ENCODE measurements at regions not wholly inside any gene's neighbourhood (a gene's known extent, or its start where the extent isn't known, plus 50 kb on each side); places are given as distances from the start of the nearest gene placed in this dataset.
A peak's percentile ranks its signal among the peaks of the same experiment; 100 is the strongest.

DNA sequence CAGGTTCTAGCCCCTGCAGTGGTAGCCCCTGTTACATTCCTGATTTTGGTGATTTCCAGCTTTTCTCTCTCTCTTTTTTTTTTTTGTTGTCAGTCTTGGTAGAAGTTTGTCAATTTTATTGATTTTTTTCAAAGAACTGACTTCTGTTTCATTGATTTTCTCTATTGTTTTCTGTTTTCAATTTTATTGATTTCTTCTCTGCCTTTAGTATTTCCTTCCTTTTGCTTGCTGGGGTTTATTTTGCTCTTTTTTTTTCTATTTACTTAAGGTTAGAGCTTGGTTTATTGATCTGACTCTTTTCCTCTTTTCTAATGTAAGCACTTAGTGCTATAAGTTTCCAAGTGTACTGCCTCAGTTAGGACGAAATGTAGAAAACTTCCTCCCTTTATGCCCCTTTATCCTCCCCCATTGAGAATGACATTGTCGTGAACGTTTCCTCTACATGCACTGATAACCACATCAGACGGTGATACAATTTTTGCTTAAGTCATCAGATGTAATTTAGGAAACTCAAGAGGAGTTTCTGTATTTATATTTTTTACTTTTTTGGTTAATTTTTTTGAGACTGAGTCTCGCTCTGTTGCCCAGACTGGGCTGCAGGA, 81.1 kb upstream of the HS6ST1 start:
- H3K4me2 ChIP-seq: peak overlapping the region; percentile 45
- peaks cover 47% of the 10 kb centered on the region for H3K4me1 ChIP-seq
- no peak for TF ChIP-seq Cebpa-rat (IDR thresholded peaks at IDR 0.05)
- no peak overlapping the region for H3K9ac ChIP-seq
- no peaks in the 10 kb centered on the region for H3K27me3 ChIP-seq
- no peak overlapping the region for H3K4me3 ChIP-seq
- H3K27ac ChIP-seq: no peak overlapping the region
- no peaks in the 10 kb centered on the region for H4K20me1 ChIP-seq
- no peaks in the 10 kb centered on the region for H3K9me3 ChIP-seq
- H3K36me3 ChIP-seq: no peaks in the 10 kb centered on the region

- H3K27me3 ChIP-seq: no peaks in the 10 kb centered on the region
- H3K4me1 ChIP-seq: peaks cover 28% of the 10 kb centered on the region
- H3K9me3 ChIP-seq: no peaks in the 10 kb centered on the region
- no peaks in the 10 kb centered on the region for H4K20me1 ChIP-seq
- H3K4me3 ChIP-seq: no peak overlapping the region
- H3K36me3 ChIP-seq: no peaks in the 10 kb centered on the region
- TF ChIP-seq Cebpa-rat (IDR thresholded peaks at IDR 0.05): no peak
- H3K4me2 ChIP-seq: no peak overlapping the region
- H3K27ac ChIP-seq: no peak overlapping the region
- no peak overlapping the region for H3K9ac ChIP-seq
These were observed 83.0 kb upstream of the HS6ST1 start for GRCh38 chr2:128401680-128402079.

DNA sequence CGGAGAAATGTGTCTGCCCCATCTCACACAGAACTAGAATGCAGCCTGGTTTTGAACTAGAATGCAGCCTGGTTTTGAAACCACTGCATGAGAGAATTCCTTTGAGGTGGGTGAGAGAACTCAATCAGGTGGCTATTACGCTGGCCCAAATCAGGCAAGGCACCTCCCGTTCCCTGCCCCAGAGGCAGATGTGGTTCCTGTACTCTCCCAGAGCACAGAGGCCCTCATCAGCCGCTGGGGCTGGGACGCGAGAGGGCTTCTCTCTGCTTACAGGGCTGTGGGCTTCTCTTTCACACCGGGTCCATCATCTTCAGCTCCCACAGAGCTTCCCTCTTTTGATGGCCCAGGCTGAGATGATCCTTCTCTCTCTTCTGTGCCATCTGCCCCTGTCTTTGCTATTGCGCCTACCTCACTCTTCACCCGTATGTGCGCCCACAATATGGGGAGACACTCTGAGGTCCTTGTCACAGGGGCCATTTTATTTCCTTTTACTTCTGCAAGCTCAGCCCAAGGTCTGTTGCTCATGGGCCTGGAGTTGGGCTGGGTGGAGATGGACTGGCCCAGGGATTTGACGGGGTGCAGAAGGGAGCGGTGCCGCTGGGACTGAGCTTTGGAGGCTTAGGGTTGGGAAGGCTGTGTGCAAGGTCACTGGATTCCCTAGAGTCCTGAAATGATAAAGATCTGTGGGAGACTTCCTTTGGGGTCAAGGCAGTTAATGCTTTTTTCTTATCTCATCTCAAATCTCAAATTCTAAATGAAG, 84.4 kb upstream of the HS6ST1 start:
- TF ChIP-seq Cebpa-rat (IDR thresholded peaks at IDR 0.05): no peak
- Histone ChIP-seq H3K4me1 (peaks cover 18% of the 10 kb centered on the region), H3K4me3 (no peak overlapping the region), H3K36me3 (no peaks in the 10 kb centered on the region), H4K20me1 (no peaks in the 10 kb centered on the region), H3K4me2 (no peak overlapping the region), H3K9ac (no peak overlapping the region), H3K27me3 (no peaks in the 10 kb centered on the region), H3K27ac (no peak overlapping the region), H3K9me3 (no peaks in the 10 kb centered on the region)

DNA sequence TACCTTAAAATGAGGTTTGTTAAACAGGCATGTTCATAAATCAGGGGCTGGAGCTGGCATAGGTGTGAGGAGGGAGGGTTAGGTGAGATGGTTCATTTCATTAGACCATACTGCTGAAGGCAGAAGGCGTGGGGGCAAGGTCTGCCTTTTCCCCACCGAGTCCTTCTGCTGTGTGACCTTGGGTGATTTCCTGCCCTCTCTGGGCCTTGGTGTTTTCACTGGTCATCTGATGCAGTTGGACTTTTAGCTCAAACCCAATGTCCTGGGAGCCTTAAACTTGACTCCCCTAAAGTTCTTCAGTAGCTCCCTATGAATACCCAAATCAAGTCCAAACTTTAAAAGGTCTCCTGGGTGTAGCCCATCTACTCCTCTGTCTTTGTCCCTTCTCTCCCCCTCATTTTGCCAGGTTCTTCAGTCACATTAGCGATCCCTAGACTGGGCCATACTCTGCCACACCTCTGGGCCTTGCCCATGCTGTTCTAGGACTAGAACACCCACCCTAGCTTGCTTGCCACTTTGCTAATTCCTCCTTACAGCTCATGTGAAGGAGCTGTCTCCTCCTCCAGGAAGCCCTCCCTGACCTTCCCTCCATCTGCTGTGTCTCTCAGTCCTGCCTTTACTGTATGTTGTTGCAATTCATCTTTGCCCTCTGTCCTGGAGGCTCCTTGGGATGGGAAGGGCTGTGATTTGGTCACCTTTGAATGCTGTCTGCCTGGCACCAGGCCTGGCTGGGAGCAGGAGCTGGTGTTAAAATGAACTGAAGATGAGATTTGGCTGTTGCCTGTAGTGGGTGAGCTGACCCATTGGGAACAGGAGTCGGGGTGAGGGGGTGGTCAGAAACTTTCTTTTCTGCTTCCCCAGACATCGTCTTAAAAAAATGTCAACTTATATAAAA, 85.4 kb upstream of the HS6ST1 start:
- no peaks in the 10 kb centered on the region for H3K36me3 ChIP-seq

DNA sequence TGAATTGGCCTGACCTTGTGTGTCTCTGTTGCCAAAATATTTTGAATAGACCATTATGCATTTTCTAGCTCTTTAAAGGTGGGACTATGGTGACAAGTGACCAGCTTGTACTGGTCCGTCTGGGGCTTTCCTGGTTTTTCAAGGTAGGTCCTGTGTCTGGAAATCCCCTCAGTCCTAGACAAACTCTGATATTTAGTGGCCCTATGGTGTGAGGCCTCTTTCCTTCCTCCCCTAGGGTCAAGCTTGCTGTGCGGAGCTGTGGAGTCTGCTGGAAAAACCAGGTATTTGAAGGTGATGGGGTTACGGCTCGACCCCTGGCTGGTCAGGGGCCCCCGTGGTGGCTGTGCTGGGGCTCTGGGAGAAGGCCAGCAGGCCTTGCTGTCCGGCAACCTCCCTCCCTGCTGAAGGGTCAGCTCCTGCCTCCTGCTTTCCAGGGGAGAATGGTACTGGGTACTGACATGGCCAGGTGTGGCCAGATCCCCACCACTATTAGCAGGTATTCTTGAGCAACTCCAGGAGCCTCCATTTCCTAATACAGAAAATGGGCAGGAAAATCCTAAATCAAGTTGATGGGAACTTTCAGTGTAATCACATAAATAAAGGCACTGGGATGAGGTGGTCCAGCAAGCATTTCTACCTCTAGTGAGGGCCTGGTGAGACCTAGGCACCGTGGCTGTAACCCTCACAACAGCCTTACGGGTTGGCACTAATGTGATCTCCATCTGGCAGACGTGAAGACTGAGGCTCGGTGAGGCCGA, 86.2 kb upstream of the HS6ST1 start:
- Histone ChIP-seq H3K4me3 (no peak overlapping the region), H3K4me1 (peaks cover 25% of the 10 kb centered on the region), H3K9me3 (no peaks in the 10 kb centered on the region), H3K9ac (no peak overlapping the region), H3K4me2 (no peak overlapping the region), H3K27ac (no peak overlapping the region), H3K27me3 (no peaks in the 10 kb centered on the region), H3K36me3 (no peaks in the 10 kb centered on the region), H4K20me1 (no peaks in the 10 kb centered on the region)
- TF ChIP-seq Cebpa-rat (IDR thresholded peaks at IDR 0.05): no peak

More for the DNA sequence above, 85.4 kb upstream of the HS6ST1 start:
- no peak overlapping the region for H3K27ac ChIP-seq
- TF ChIP-seq Cebpa-rat (IDR thresholded peaks at IDR 0.05): no peak
- no peaks in the 10 kb centered on the region for H3K27me3 ChIP-seq
- H4K20me1 ChIP-seq: no peaks in the 10 kb centered on the region
- H3K4me1 ChIP-seq: peaks cover 28% of the 10 kb centered on the region
- H3K9ac ChIP-seq: no peak overlapping the region
- no peaks in the 10 kb centered on the region for H3K9me3 ChIP-seq
- no peak overlapping the region for H3K4me3 ChIP-seq
- no peak overlapping the region for H3K4me2 ChIP-seq

DNA sequence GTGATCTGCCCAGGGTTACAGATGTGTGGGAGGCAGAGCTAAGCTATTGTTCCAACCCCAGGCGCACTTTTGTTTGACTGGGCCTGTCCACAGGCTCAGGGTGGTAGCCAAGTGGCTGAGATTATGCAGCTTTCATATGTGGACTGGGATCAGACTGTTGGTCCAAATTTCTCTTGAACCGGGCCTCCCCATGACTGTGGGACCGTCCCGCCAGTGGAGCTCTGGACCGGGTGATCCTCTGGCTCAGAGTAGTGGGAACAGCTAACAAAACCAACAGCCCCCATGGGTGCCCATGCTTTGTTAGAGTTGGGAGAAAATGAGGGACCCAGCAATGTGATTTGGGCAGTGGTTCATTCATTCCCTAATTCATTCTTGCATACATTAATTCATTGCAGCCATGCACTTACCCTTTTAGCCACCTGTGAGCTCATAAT, 86.8 kb upstream of the HS6ST1 start:
- Histone ChIP-seq H3K4me1 (peaks cover 19% of the 10 kb centered on the region), H3K27me3 (no peaks in the 10 kb centered on the region), H4K20me1 (no peaks in the 10 kb centered on the region)

DNA sequence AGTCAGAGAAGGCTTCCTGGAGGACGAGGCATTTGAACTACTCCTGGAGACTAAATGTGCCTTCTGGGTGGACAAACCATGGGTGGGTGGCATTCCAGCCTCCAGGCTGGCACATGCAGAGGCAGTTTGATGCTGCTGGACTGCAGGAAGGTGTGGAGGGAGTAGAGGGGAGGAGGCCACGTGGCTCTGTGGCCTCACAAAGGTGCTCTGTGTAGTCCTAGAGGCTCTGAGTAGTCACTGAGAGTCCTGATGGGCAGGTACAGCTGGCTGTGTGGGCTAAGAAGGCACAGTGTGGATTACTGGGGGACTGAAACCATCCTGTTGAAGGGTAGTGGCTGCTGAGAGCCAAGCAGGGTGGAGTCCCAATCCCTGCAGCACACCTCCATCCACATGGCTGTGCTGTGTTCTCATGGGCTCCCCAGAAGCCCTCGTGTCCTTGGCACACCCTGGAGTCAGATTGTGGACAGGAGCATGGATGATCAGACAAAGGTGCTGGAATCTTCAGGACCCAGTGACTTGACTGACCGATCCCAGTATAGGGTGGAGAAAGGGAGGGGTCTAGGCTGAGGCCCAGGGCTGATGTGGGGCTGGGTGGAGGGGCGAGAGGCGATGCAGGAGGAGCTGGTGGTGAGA, 87.4 kb upstream of the HS6ST1 start:
- no peak for TF ChIP-seq Cebpa-rat (IDR thresholded peaks at IDR 0.05)
- Histone ChIP-seq H4K20me1 (no peaks in the 10 kb centered on the region), H3K4me3 (no peak overlapping the region), H3K9me3 (no peaks in the 10 kb centered on the region), H3K27me3 (no peaks in the 10 kb centered on the region), H3K4me1 (peaks cover 14% of the 10 kb centered on the region), H3K9ac (no peak overlapping the region), H3K27ac (no peak overlapping the region), H3K36me3 (no peaks in the 10 kb centered on the region), H3K4me2 (no peak overlapping the region)

More for the DNA sequence above, 86.8 kb upstream of the HS6ST1 start:
- TF ChIP-seq Cebpa-rat (IDR thresholded peaks at IDR 0.05): no peak
- no peak overlapping the region for H3K4me2 ChIP-seq
- H3K4me3 ChIP-seq: no peak overlapping the region
- no peak overlapping the region for H3K9ac ChIP-seq
- no peaks in the 10 kb centered on the region for H3K36me3 ChIP-seq
- no peak overlapping the region for H3K27ac ChIP-seq
- no peaks in the 10 kb centered on the region for H3K9me3 ChIP-seq

DNA sequence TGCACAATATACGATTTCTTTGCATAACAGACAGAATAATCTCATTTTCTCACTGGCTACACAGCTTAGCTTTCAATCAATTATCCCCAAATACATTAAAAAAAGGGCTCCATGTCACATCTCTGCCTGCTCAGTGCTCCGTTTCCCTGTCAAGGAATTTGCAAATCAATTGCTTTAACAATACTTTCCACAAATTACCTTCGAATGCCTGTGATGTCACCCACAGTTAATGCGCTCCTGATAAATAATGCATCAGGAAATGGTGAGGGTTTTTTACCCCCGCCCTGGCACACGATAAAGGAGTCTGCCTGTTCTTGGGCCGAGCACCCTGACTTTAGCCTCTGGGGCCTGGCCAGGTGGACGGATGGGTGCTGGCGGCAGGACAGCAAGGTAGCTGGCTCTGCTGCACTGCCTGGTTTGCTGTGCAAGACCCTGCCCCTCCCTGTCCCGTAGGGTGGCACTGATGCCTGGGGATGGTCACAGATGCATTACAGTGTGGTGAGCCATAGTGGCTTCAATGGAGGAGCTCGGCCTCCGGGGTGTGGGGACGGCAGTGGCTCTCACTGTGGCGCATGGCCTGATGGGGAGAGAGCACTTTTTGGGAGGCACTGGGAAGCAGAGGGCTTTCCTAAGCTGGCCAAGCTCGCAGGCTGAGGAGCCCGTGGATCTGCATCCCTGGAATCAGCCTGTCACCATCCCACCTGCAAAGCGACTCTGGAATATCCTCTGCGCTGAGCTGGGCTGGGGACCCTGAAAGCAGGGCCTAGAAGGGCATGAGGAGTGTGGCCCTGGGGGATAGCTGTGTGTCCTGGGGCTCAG, 88.3 kb upstream of the HS6ST1 start:
- no peak overlapping the region for H3K4me3 ChIP-seq

More for the DNA sequence above, 88.3 kb upstream of the HS6ST1 start:
- peaks cover 14% of the 10 kb centered on the region for H3K4me1 ChIP-seq
- no peak overlapping the region for H3K4me2 ChIP-seq
- no peaks in the 10 kb centered on the region for H4K20me1 ChIP-seq
- no peaks in the 10 kb centered on the region for H3K36me3 ChIP-seq
- H3K9me3 ChIP-seq: no peaks in the 10 kb centered on the region
- no peak for TF ChIP-seq Cebpa-rat (IDR thresholded peaks at IDR 0.05)
- H3K9ac ChIP-seq: no peak overlapping the region
- no peak overlapping the region for H3K27ac ChIP-seq
- no peaks in the 10 kb centered on the region for H3K27me3 ChIP-seq

Measured in BLaER1 (cell line).